CD14-positive monocyte (primary cell): ENCODE measurements at regions not wholly inside any gene's neighbourhood (a gene's known extent, or its start where the extent isn't known, plus 50 kb on each side); places are given as distances from the start of the nearest gene placed in this dataset.

ENCODE experiments used
- DNase-seq, 3 donors: peaks; one replicate each; pipeline ENCODE4 v3.0.0-alpha.2; 2011 to 2022
- H2AFZ ChIP-seq: 2 replicates; pipeline ENCODE4 v1.6.0; 2012; ENCODE audit warnings: mild to moderate bottlenecking, low read depth, low read length, inconsistent platforms; ENCODE audit not compliant: insufficient read depth, poor library complexity, severe bottlenecking
- H3K27ac ChIP-seq, 2 donors: 1 replicate in 1 of 2; 2 replicates in 1 of 2; pipeline ENCODE4 v1.5.1; 2012 to 2013; ENCODE audit warnings: low read length in 2 of 2, control low read depth in 1 of 2, inconsistent platforms in 1 of 2, low read depth in 1 of 2, mild to moderate bottlenecking in 1 of 2
- H3K27me3 ChIP-seq, 2 donors: one replicate each; pipeline versions ENCODE4 v1.6.0 to v1.6.1; 2011 to 2013; ENCODE audit warnings: low read length in 2 of 2; ENCODE audit not compliant: control insufficient read depth in 2 of 2, insufficient read depth in 2 of 2
- H3K36me3 ChIP-seq, 2 donors: replicated peaks in 1 of 2; 1 replicate in 1 of 2; 2 replicates in 1 of 2; pipeline versions ENCODE4 v1.5.1 to v1.6.1; 2012 to 2013; ENCODE audit warnings: low read length in 2 of 2, control low read depth in 1 of 2, inconsistent platforms in 1 of 2, mild to moderate bottlenecking in 1 of 2; ENCODE audit not compliant: insufficient read depth in 2 of 2, control insufficient read depth in 1 of 2
- H3K4me1 ChIP-seq, 2 donors: 1 replicate in 1 of 2; 2 replicates in 1 of 2; pipeline versions ENCODE4 v1.5.1 to v1.6.1; 2012 to 2013; ENCODE audit warnings: low read length in 2 of 2, control low read depth in 1 of 2, inconsistent platforms in 1 of 2, mild to moderate bottlenecking in 1 of 2, moderate library complexity in 1 of 2; ENCODE audit not compliant: insufficient read depth in 2 of 2, control insufficient read depth in 1 of 2
- H3K4me2 ChIP-seq: replicated peaks from 2 replicates; pipeline ENCODE3; 2012; ENCODE audit warnings: low read length, moderate library complexity, mild to moderate bottlenecking; ENCODE audit not compliant: poor library complexity, severe bottlenecking; ENCODE audit errors: extremely low read depth
- H3K4me3 ChIP-seq, 3 experiments: fragments of 200-600 bp in 1 of 3; sonication (generic) in 1 of 3; replicated peaks in 1 of 3; 1 replicate in 2 of 3; 2 replicates in 1 of 3; pipeline ENCODE4 v1.5.1; 2011 to 2013; ENCODE audit warnings: low read length in 3 of 3, mild to moderate bottlenecking in 3 of 3, control low read depth in 2 of 3, low read depth in 2 of 3, inconsistent platforms in 1 of 3, moderate library complexity in 1 of 3
- H3K79me2 ChIP-seq: 2 replicates; pipeline ENCODE4 v1.6.0; 2012; ENCODE audit warnings: mild to moderate bottlenecking, control low read depth, inconsistent platforms, low read length, moderate library complexity; ENCODE audit not compliant: insufficient read depth
- H3K9ac ChIP-seq: 2 replicates; pipeline ENCODE4 v1.6.0; 2017; ENCODE audit warnings: low read length, mild to moderate bottlenecking; ENCODE audit not compliant: insufficient read depth, poor library complexity, severe bottlenecking
- H3K9me3 ChIP-seq, 2 donors: replicated peaks in 1 of 2; 1 replicate in 1 of 2; 2 replicates in 1 of 2; pipeline versions ENCODE4 v1.5.1 to v1.6.1; 2012 to 2013; ENCODE audit warnings: low read length in 2 of 2, control low read depth in 1 of 2; ENCODE audit not compliant: control insufficient read depth in 1 of 2, insufficient read depth in 1 of 2
- H4K20me1 ChIP-seq: 2 replicates; pipeline ENCODE4 v1.6.0; 2012; ENCODE audit warnings: mild to moderate bottlenecking, low read length, control low read depth, moderate library complexity; ENCODE audit not compliant: insufficient read depth
- H3K27ac Mint-ChIP-seq, 7 donors: one replicate each; pipeline ENCODE4 v1.8.0; 2020; ENCODE audit warnings: mild to moderate bottlenecking in 7 of 7, mixed read lengths in 7 of 7, moderate library complexity in 6 of 7, inconsistent platforms in 2 of 7
- H3K27me3 Mint-ChIP-seq, 3 donors: one replicate each; pipeline ENCODE4 v1.8.0; 2021 to 2022; ENCODE audit warnings: low read depth in 3 of 3, mild to moderate bottlenecking in 3 of 3, mixed read lengths in 3 of 3, moderate library complexity in 3 of 3, inconsistent platforms in 1 of 3
- H3K36me3 Mint-ChIP-seq, 2 donors: one replicate each; pipeline ENCODE4 v1.8.0; 2020; ENCODE audit warnings: mixed read lengths in 2 of 2, inconsistent platforms in 1 of 2, mild to moderate bottlenecking in 1 of 2
- H3K4me1 Mint-ChIP-seq: one replicate; pipeline ENCODE4 v1.8.0; 2020; ENCODE audit warnings: mild to moderate bottlenecking, mixed read lengths
- H3K4me3 Mint-ChIP-seq, 2 donors: one replicate each; pipeline ENCODE4 v1.8.0; 2020; ENCODE audit warnings: mild to moderate bottlenecking in 2 of 2, mixed read lengths in 2 of 2, moderate library complexity in 1 of 2
- H3K9me3 Mint-ChIP-seq, 7 donors: one replicate each; pipeline ENCODE4 v1.8.0; 2020 to 2022; ENCODE audit warnings: mixed read lengths in 7 of 7, mild to moderate bottlenecking in 6 of 7, moderate library complexity in 6 of 7, inconsistent platforms in 2 of 7
- CTCF ChIP-seq: fragments of 200-600 bp; IDR thresholded peaks from one replicate; pipeline ENCODE4 v1.8.0; 2022; ENCODE audit warnings: antibody characterized with exemption, mild to moderate bottlenecking
- WGBS: methylation state at CpG from one replicate; pipeline ENCODE4 v1.1.5; 2013; ENCODE audit warnings: missing lambda C conversion rate; ENCODE audit not compliant: insufficient coverage; 5-methylcytosine and 5-hydroxymethylcytosine counted together
- intact Hi-C, 2 donors: fragments of 100-400 bp; cut with micrococcal nuclease; formaldehyde crosslinking; loops; one replicate each; pipeline versions ENCODE4 v1.15.0 to v1.15.1; 2023

GRCh38 chr11:92829121-92829520 is 140.3 kb upstream of the MTNR1B start:
- H4K20me1 ChIP-seq = no peaks in the 10 kb centered on the region
- TF ChIP-seq CTCF = no peak
- no peaks in the 10 kb centered on the region for H3K36me3 Mint-ChIP-seq
- H3K4me3 Mint-ChIP-seq = no peak overlapping the region
- no peak overlapping the region for H3K27ac Mint-ChIP-seq
- WGBS = 90% methylated on average over 3 of the region's 3 CpGs
- H3K9me3 Mint-ChIP-seq = peaks cover 0 to 4% (median 0%) of the 10 kb centered on the region in 7 donors
- intact Hi-C loops = no loop called here
- H3K4me1 ChIP-seq = no peaks in the 10 kb centered on the region
- H3K4me1 Mint-ChIP-seq = no peaks in the 10 kb centered on the region
- no peaks in the 10 kb centered on the region for H3K27me3 ChIP-seq
- no peak overlapping the region for H3K4me2 ChIP-seq
- no peaks in the 10 kb centered on the region for H3K27me3 Mint-ChIP-seq
- no peaks in the 10 kb centered on the region for H3K36me3 ChIP-seq
- no peaks in the 10 kb centered on the region for H3K9me3 ChIP-seq
- H3K27ac ChIP-seq = no peak overlapping the region
- no peak overlapping the region for H3K9ac ChIP-seq
- DNase-seq = no peak
- no peak overlapping the region for H3K4me3 ChIP-seq
- H2AFZ ChIP-seq = no peak overlapping the region
- no peaks in the 10 kb centered on the region for H3K79me2 ChIP-seq

GRCh38 chr11:92829671-92830070 is 139.8 kb upstream of the MTNR1B start:
- no peaks in the 10 kb centered on the region for H4K20me1 ChIP-seq
- no peaks in the 10 kb centered on the region for H3K27me3 Mint-ChIP-seq
- no peak overlapping the region for H3K4me3 Mint-ChIP-seq
- intact Hi-C loops = no loop called here
- no peak overlapping the region for H3K9ac ChIP-seq
- no peaks in the 10 kb centered on the region for H3K36me3 ChIP-seq
- H3K9me3 Mint-ChIP-seq = peaks cover 0 to 4% (median 0%) of the 10 kb centered on the region in 7 donors
- H3K27me3 ChIP-seq = no peaks in the 10 kb centered on the region
- no peak for TF ChIP-seq CTCF
- H3K36me3 Mint-ChIP-seq = no peaks in the 10 kb centered on the region
- H3K27ac Mint-ChIP-seq = no peak overlapping the region
- H3K27ac ChIP-seq = no peak overlapping the region
- H3K9me3 ChIP-seq = no peaks in the 10 kb centered on the region
- no peaks in the 10 kb centered on the region for H3K79me2 ChIP-seq
- H2AFZ ChIP-seq = no peak overlapping the region
- no peaks in the 10 kb centered on the region for H3K4me1 Mint-ChIP-seq
- no peak overlapping the region for H3K4me3 ChIP-seq
- no peak for DNase-seq
- no peaks in the 10 kb centered on the region for H3K4me1 ChIP-seq
- no peak overlapping the region for H3K4me2 ChIP-seq
